ENCODE measurements at regions not wholly inside any gene's neighbourhood (a gene's known extent, or its start where the extent isn't known, plus 50 kb on each side); places are given as distances from the start of the nearest gene placed in this dataset.
"Not testable (repeated sequence)": the region's sequence is repeated elsewhere in the genome, so short reads cannot be mapped to it uniquely, and the experiment has no call there.

GRCh38 chr4:184902550-184902949 is 76.8 kb upstream of the ACSL1 start:
- no peak for ATAC-seq
- intact Hi-C loops (cut with DNase I), result no loop called here
- DNase-seq (ENCODE audit: low spot score), result no peak

DNA sequence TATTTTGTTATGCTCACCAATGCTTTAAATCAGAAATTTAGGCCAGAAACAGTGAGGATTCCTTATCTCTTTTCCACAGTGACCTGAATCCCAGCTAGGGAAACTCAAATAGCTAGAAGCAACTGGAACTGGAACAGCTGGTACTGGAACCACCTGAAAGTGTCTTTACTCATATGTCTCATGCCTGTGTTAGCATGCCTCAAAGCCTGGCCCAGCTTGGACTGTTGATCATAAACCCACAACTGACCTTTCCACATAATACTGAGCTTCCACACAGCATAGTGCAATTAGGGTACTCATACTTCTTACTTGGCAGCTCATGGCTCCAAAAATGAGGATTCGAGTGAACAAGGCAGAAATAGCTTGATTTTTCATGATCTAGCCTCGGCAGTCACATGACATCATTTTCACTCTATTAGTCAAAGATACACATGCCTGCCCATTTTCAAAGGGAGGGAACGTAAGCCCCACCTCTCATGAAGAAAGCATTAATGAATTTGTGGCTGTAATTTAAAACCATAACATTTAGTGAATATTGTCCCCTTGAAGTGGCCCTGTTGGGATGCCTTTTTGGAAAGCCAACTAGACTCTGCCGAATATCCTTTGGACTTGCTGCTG is 80.8 kb upstream of the ACSL1 start:
- DNase-seq (ENCODE audit: low spot score), result no peak
- intact Hi-C loops (cut with DNase I), result no loop called here
- ATAC-seq, result no peak

GRCh38 chr4:184907216-184907615 is 81.4 kb upstream of the ACSL1 start:
- intact Hi-C loops (cut with DNase I), result no loop called here
- no peak for ATAC-seq
- DNase-seq (ENCODE audit: low spot score), result no peak

DNA sequence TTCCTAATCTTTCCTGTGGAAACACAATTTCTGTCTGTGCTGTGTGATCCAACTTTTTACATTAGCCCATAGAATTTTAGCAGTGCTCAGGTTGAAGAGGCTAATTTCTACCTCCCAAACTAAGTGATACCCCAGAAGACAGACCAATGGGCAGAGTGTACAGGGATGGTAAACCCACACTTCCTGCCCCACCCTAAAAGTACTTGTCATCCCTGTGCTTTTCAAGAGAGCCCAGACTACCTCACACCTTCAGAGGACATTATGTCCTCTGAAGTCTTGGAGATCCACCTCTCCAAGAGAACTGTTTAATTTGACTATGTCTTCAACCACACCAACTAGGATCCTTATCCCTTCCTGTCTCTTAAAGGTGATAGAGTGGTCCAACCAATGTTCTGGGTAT is 82.0 kb upstream of the ACSL1 start:
- ATAC-seq (no peak), DNase-seq (ENCODE audit: low spot score) (no peak)
- intact Hi-C loops (cut with DNase I), result no loop called here

DNA sequence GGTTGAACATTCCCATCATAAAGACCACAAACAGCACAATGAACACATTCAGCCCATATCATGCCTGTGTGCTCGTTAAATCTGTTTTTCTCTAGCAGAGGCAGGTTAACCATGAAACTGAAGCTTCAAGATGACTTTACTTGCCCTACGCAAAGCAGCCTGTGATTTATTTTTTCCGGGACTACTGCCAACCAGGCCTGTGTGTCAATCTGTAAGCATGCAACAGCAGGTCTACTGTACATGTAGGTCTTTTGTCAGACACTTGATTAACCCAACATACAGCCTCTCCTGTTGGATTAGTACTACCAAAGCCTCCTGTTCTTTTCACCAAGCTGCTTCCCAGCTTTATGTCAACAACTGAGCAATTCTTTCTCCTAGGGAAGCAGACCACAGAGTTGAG is 85.5 kb upstream of the ACSL1 start:
- no peak for DNase-seq (ENCODE audit: low spot score)
- ATAC-seq, result no peak
- intact Hi-C loops (cut with DNase I), result no loop called here

DNA sequence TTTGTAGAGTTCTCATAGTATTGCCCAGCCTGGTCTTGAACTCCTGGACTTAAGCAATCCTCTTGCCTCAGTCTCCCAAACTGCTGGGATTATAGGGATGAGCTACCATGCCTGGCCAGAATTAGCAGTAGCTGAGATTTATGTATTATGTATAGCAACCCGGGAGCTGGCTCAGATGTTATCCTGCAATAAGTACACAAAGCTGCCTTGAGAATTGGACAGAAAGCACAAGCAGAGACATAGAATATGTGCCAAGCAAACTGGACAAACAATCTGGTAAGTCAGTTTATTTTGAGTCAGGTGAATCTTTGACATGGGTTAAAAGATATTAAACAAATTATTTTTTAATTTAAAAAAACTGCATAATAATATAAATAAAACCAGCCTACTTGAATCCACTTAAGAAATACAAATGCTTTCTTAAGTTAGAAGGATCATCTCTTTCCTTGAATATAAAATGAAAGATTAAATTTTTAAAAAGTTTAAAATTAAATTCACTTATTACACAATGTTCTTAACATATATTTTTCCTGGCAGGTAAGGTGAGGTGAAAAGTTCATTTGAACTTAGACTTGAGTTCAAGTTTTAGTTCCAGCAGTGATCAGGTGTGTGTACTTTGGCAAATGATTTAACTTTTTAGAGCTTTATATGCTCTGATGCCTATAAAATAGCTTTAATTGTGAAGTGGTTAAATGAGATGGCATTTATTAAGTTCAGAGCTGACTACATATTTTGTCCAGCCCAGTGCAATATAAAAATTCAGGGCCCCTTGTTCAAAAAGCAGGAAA is 87.8 kb upstream of the ACSL1 start:
- intact Hi-C loops (cut with DNase I), result no loop called here
- DNase-seq (ENCODE audit: low spot score) (no peak), ATAC-seq (no peak)

DNA sequence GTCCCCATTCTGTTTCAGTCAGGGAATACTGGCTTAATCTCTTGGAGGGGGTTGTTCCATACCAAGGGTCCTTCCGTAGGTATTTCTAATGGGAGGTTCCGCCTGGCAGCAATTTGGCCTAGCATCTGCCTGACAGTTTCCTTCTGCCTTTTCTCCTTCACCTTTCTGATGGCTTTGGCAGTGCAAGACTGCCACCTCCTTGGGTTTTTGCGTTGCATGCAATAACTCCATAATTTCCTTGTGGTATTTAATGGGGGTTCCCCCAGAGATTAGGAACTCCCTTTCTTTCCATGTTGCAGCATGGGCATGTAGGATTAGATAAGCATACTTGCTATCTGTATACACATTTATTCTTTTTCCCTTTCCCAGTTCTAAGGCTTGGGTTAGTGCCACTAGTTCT is 93.0 kb upstream of the ACSL1 start:
- DNase-seq (ENCODE audit: low spot score); ATAC-seq; intact Hi-C loops (cut with DNase I): not testable (repeated sequence)

- intact Hi-C loops (cut with DNase I), result no loop called here
- DNase-seq (ENCODE audit: low spot score) (no peak), ATAC-seq (no peak)
These were observed 95.7 kb upstream of the ACSL1 start for GRCh38 chr4:184921456-184921855.

GRCh38 chr4:184922301-184922700 is 96.0 kb upstream of the HELT start:
- intact Hi-C loops (cut with DNase I), result no loop called here
- DNase-seq (ENCODE audit: low spot score), result no peak
- ATAC-seq, result no peak

GRCh38 chr4:184924516-184924915 is 93.8 kb upstream of the HELT start:
- no peak for DNase-seq (ENCODE audit: low spot score)
- intact Hi-C loops (cut with DNase I), result no loop called here
- no peak for ATAC-seq

GRCh38 chr4:184929476-184929875 is 88.8 kb upstream of the HELT start:
- no peak for ATAC-seq
- intact Hi-C loops (cut with DNase I), result no loop called here
- no peak for DNase-seq (ENCODE audit: low spot score)

GRCh38 chr4:184930026-184930425 is 88.3 kb upstream of the HELT start:
- intact Hi-C loops (cut with DNase I), result no loop called here
- DNase-seq (ENCODE audit: low spot score), result no peak
- no peak for ATAC-seq

DNA sequence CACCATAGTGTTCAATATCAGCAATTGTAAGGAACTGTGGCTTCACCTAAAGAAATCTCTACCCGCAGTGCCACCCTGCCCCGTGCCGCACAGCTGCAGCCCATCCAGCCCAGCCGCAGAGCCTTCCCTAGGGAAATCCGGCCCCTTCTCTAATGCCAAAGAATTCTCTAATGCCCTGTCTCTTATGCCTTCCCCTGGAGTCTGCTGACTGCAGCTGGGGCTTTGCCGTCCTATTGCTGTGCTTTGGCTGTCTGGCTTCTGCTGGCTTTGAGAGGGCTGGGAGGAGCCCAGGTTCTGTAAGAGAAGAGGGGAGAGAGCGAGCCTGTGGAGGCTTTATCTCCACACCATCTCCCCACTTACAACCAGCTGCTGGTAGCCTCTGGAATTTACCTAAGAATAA is 85.9 kb upstream of the HELT start:
- ATAC-seq (no peak), DNase-seq (ENCODE audit: low spot score) (no peak)
- intact Hi-C loops (cut with DNase I), result no loop called here

GRCh38 chr4:184933311-184933710 is 85.0 kb upstream of the HELT start:
- ATAC-seq (no peak), DNase-seq (ENCODE audit: low spot score) (no peak)
- intact Hi-C loops (cut with DNase I), result no loop called here

GRCh38 chr4:184934184-184934583 is 84.1 kb upstream of the HELT start:
- DNase-seq (ENCODE audit: low spot score) (no peak), ATAC-seq (no peak)
- intact Hi-C loops (cut with DNase I), result no loop called here

- ATAC-seq, result no peak
These were observed 83.3 kb upstream of the HELT start for GRCh38 chr4:184934961-184935360.

GRCh38 chr4:184936071-184936470 is 82.2 kb upstream of the HELT start:
- no peak for ATAC-seq
- intact Hi-C loops (cut with DNase I), result no loop called here
- DNase-seq (ENCODE audit: low spot score), result no peak

More at GRCh38 chr4:184934961-184935360, 83.3 kb upstream of the HELT start:
- intact Hi-C loops (cut with DNase I), result no loop called here
- no peak for DNase-seq (ENCODE audit: low spot score)

- DNase-seq (ENCODE audit: low spot score), result no peak
- intact Hi-C loops (cut with DNase I), result no loop called here
- ATAC-seq, result no peak
These were observed 81.1 kb upstream of the HELT start for GRCh38 chr4:184937030-184937710.

GRCh38 chr4:184937745-184938144 is 80.5 kb upstream of the HELT start:
- DNase-seq (ENCODE audit: low spot score), result no peak
- no peak for ATAC-seq

DNA sequence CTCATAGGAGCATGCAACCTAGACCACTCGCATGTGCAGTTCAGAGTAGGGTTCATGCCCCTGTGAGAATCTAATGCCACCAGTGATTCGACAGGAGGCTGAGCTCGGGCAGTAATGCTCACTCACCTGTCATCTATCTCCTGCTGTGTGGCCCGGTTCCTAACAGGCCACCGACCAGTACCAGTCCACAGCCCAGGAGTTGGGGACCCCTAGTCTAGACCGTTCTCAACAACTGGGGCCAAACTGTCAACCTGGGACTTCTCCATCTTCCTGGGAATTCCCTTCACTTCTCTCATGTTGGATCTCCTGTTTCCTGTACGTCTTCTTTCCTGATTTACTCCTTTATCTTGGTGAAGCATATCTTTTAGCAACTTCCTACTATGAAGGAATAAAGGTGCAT is 79.4 kb upstream of the HELT start:
- intact Hi-C loops (cut with DNase I), result no loop called here
- ATAC-seq (no peak), DNase-seq (ENCODE audit: low spot score) (no peak)

More at GRCh38 chr4:184937745-184938144, 80.5 kb upstream of the HELT start:
- intact Hi-C loops (cut with DNase I), result no loop called here
